HepG2 (cell line): ENCODE measurements at regions not wholly inside any gene's neighbourhood (a gene's known extent, or its start where the extent isn't known, plus 50 kb on each side); places are given as distances from the start of the nearest gene placed in this dataset.

Source experiments
- CHCHD3 ChIP-seq: sonication (generic); formaldehyde crosslinking; IDR thresholded peaks from 2 replicates; pipeline ENCODE4 v1.8.0; 2022; ENCODE audit warnings: mild to moderate bottlenecking, missing genetic modification reagents, moderate library complexity
- CREM ChIP-seq, 2 experiments: sonication (generic) in 1 of 2; formaldehyde crosslinking in 1 of 2; IDR thresholded peaks; 2 replicates each; pipeline versions ENCODE4 v1.4.0 to v1.6.1; 2016 to 2020; ENCODE audit warnings: antibody characterized with exemption in 1 of 2, mild to moderate bottlenecking in 1 of 2, missing genetic modification reagents in 1 of 2
- GLI4 ChIP-seq: sonication (generic); formaldehyde crosslinking; IDR thresholded peaks from 2 replicates; pipeline ENCODE4 v1.5.1; 2020; ENCODE audit warnings: missing genetic modification reagents, mild to moderate bottlenecking, moderate library complexity, borderline replicate concordance
- MTA1 ChIP-seq: sonication (generic); formaldehyde crosslinking; IDR thresholded peaks from 2 replicates; pipeline ENCODE4 v1.4.0; 2020; ENCODE audit warnings: missing genetic modification reagents, mild to moderate bottlenecking, borderline replicate concordance
- ZKSCAN1 ChIP-seq: fragments of 150-350 bp; IDR thresholded peaks from 2 replicates; pipeline ENCODE4 v1.6.1; 2014; ENCODE audit warnings: low read length
- ZNF549 ChIP-seq: sonication (generic); formaldehyde crosslinking; IDR thresholded peaks from 2 replicates; pipeline ENCODE4 v1.5.0; 2020; ENCODE audit warnings: missing genetic modification reagents
- ZNF83 ChIP-seq: sonication (generic); formaldehyde crosslinking; IDR thresholded peaks from 2 replicates; pipeline ENCODE4 v1.4.0; 2020; ENCODE audit warnings: missing genetic modification reagents, mild to moderate bottlenecking, borderline replicate concordance
- TF ChIP-seq, protein P1 (sequence below): sonication (generic); formaldehyde crosslinking; conservative IDR thresholded peaks from 2 replicates; pipeline ENCODE4 v1.4.0; 2020; ENCODE audit warnings: missing genetic modification reagents
- TF ChIP-seq, protein P2 (sequence below), 2 experiments: sonication (generic) in 1 of 2; formaldehyde crosslinking in 1 of 2; IDR thresholded peaks; 2 replicates each; pipeline versions ENCODE4 v1.5.1 to v1.6.1; 2011 to 2020; ENCODE audit warnings: borderline replicate concordance in 1 of 2, low read depth in 1 of 2, low read length in 1 of 2, mild to moderate bottlenecking in 1 of 2, missing genetic modification reagents in 1 of 2, moderate library complexity in 1 of 2
- TF ChIP-seq, protein P3 (sequence below): sonication (generic); formaldehyde crosslinking; IDR thresholded peaks from 2 replicates; pipeline ENCODE4 v1.5.1; 2020; ENCODE audit warnings: mild to moderate bottlenecking, missing genetic modification reagents, borderline replicate concordance

DNA sequence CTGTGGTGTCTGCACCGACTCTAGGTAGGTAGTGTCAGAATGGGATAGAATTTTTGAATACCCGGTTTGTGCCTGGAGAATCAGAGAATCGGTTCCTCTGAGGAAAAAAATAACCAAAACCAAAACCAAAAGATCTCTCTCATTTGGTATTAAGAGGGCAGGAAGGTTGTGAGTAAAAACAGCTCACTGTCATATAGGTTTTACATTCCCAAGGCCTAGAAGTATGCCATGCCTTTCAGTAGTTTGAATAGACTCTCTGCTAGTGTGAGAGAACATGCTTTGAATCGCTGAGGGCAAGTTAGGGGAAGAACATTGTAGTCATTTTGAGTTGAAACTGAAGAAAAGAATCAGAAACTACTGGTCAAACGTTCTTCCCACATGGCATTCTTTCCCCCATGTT, 411.4 kb upstream of the CD180 start (continued):
- TF ChIP-seq, protein P1, sequence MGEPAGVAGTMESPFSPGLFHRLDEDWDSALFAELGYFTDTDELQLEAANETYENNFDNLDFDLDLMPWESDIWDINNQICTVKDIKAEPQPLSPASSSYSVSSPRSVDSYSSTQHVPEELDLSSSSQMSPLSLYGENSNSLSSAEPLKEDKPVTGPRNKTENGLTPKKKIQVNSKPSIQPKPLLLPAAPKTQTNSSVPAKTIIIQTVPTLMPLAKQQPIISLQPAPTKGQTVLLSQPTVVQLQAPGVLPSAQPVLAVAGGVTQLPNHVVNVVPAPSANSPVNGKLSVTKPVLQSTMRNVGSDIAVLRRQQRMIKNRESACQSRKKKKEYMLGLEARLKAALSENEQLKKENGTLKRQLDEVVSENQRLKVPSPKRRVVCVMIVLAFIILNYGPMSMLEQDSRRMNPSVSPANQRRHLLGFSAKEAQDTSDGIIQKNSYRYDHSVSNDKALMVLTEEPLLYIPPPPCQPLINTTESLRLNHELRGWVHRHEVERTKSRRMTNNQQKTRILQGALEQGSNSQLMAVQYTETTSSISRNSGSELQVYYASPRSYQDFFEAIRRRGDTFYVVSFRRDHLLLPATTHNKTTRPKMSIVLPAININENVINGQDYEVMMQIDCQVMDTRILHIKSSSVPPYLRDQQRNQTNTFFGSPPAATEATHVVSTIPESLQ (CRISPR knock-in tag): no peak
- TF ChIP-seq ZNF83 (no peak), ZNF549 (no peak), ZKSCAN1 (no peak), CREM (IDR thresholded peaks at IDR 0.05) (no peak), CREM (CRISPR knock-in tag; IDR thresholded peaks at IDR 0.05) (no peak), MTA1 (CRISPR knock-in tag) (no peak), CHCHD3 (CRISPR knock-in tag) (no peak), GLI4 (no peak)
- TF ChIP-seq, protein P2, sequence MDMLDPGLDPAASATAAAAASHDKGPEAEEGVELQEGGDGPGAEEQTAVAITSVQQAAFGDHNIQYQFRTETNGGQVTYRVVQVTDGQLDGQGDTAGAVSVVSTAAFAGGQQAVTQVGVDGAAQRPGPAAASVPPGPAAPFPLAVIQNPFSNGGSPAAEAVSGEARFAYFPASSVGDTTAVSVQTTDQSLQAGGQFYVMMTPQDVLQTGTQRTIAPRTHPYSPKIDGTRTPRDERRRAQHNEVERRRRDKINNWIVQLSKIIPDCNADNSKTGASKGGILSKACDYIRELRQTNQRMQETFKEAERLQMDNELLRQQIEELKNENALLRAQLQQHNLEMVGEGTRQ (IDR thresholded peaks at IDR 0.05; ENCODE audit: low read depth, low read length): no peak
- TF ChIP-seq, protein P2 (CRISPR knock-in tag; IDR thresholded peaks at IDR 0.05; ENCODE audit: borderline replicate concordance): no peak
- TF ChIP-seq, protein P3, sequence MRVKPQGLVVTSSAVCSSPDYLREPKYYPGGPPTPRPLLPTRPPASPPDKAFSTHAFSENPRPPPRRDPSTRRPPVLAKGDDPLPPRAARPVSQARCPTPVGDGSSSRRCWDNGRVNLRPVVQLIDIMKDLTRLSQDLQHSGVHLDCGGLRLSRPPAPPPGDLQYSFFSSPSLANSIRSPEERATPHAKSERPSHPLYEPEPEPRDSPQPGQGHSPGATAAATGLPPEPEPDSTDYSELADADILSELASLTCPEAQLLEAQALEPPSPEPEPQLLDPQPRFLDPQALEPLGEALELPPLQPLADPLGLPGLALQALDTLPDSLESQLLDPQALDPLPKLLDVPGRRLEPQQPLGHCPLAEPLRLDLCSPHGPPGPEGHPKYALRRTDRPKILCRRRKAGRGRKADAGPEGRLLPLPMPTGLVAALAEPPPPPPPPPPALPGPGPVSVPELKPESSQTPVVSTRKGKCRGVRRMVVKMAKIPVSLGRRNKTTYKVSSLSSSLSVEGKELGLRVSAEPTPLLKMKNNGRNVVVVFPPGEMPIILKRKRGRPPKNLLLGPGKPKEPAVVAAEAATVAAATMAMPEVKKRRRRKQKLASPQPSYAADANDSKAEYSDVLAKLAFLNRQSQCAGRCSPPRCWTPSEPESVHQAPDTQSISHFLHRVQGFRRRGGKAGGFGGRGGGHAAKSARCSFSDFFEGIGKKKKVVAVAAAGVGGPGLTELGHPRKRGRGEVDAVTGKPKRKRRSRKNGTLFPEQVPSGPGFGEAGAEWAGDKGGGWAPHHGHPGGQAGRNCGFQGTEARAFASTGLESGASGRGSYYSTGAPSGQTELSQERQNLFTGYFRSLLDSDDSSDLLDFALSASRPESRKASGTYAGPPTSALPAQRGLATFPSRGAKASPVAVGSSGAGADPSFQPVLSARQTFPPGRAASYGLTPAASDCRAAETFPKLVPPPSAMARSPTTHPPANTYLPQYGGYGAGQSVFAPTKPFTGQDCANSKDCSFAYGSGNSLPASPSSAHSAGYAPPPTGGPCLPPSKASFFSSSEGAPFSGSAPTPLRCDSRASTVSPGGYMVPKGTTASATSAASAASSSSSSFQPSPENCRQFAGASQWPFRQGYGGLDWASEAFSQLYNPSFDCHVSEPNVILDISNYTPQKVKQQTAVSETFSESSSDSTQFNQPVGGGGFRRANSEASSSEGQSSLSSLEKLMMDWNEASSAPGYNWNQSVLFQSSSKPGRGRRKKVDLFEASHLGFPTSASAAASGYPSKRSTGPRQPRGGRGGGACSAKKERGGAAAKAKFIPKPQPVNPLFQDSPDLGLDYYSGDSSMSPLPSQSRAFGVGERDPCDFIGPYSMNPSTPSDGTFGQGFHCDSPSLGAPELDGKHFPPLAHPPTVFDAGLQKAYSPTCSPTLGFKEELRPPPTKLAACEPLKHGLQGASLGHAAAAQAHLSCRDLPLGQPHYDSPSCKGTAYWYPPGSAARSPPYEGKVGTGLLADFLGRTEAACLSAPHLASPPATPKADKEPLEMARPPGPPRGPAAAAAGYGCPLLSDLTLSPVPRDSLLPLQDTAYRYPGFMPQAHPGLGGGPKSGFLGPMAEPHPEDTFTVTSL: no peak
- TF ChIP-seq, all 625 proteins: peak for 0
